Stimulated activated CD4-positive, alpha-beta T cell treated with anti-CD3 and anti-CD28 coated beads, Interleukin-4, amount 100 ng/mL, for 24 hours (primary cell): ENCODE measurements at regions not wholly inside any gene's neighbourhood (a gene's known extent, or its start where the extent isn't known, plus 50 kb on each side); places are given as distances from the start of the nearest gene placed in this dataset.

Source experiments
- DNase-seq: peaks from one replicate; pipeline ENCODE4 v3.0.0-alpha.2; 2020

GRCh38 chr7:155217634-155218033, 80.0 kb upstream of the INSIG1 start:
- DNase-seq: no peak

- DNase-seq: no peak
These were observed 79.2 kb upstream of the INSIG1 start for GRCh38 chr7:155218276-155219153.

GRCh38 chr7:155219154-155219531, 78.5 kb upstream of the INSIG1 start:
- DNase-seq: no peak

- DNase-seq: no peak
These were observed 77.5 kb upstream of the INSIG1 start for GRCh38 chr7:155219947-155220769.

GRCh38 chr7:155220903-155221302, 76.8 kb upstream of the INSIG1 start:
- no peak for DNase-seq

- DNase-seq: no peak
These were observed 76.1 kb upstream of the INSIG1 start for GRCh38 chr7:155221547-155221946.

- no peak for DNase-seq
These were observed 75.6 kb upstream of the INSIG1 start for GRCh38 chr7:155222061-155222460.

- DNase-seq: no peak
These were observed 75.1 kb upstream of the INSIG1 start for GRCh38 chr7:155222573-155222972.

GRCh38 chr7:155223021-155223420, 74.7 kb upstream of the INSIG1 start:
- DNase-seq: no peak

- no peak for DNase-seq
These were observed 74.2 kb upstream of the INSIG1 start for GRCh38 chr7:155223503-155223902.

GRCh38 chr7:155224116-155224811, 73.4 kb upstream of the INSIG1 start:
- DNase-seq: no peak

GRCh38 chr7:155225095-155225494, 72.6 kb upstream of the INSIG1 start:
- no peak for DNase-seq

GRCh38 chr7:155225516-155225915, 72.2 kb upstream of the INSIG1 start:
- no peak for DNase-seq

GRCh38 chr7:155226261-155227003, 71.2 kb upstream of the INSIG1 start:
- no peak for DNase-seq

GRCh38 chr7:155227004-155227787, 70.5 kb upstream of the INSIG1 start:
- no peak for DNase-seq

- no peak for DNase-seq
These were observed 69.8 kb upstream of the INSIG1 start for GRCh38 chr7:155227788-155228458.

GRCh38 chr7:155228459-155228845, 69.2 kb upstream of the INSIG1 start:
- DNase-seq: no peak

GRCh38 chr7:155228894-155229293, 68.8 kb upstream of the INSIG1 start:
- DNase-seq: no peak

- no peak for DNase-seq
These were observed 68.0 kb upstream of the INSIG1 start for GRCh38 chr7:155229548-155230168.

GRCh38 chr7:155230169-155230593, 67.5 kb upstream of the INSIG1 start:
- DNase-seq: no peak
